GM12892 (cell line): ENCODE measurements at regions not wholly inside any gene's neighbourhood (a gene's known extent, or its start where the extent isn't known, plus 50 kb on each side); places are given as distances from the start of the nearest gene placed in this dataset.

Experiments used
- POLR2A ChIP-seq: IDR thresholded peaks from 2 replicates; pipeline ENCODE4 v1.6.1; 2011; ENCODE audit warnings: low read depth, low read length, control low read depth
- POLR2AphosphoS5 ChIP-seq: IDR thresholded peaks from 2 replicates; pipeline ENCODE4 v1.6.1; 2011; ENCODE audit warnings: low read depth, low read length, control low read depth
- TAF1 ChIP-seq: IDR thresholded peaks from 2 replicates; pipeline ENCODE4 v1.6.1; 2011; ENCODE audit warnings: low read depth, mild to moderate bottlenecking, control low read depth, low read length, borderline replicate concordance

DNA sequence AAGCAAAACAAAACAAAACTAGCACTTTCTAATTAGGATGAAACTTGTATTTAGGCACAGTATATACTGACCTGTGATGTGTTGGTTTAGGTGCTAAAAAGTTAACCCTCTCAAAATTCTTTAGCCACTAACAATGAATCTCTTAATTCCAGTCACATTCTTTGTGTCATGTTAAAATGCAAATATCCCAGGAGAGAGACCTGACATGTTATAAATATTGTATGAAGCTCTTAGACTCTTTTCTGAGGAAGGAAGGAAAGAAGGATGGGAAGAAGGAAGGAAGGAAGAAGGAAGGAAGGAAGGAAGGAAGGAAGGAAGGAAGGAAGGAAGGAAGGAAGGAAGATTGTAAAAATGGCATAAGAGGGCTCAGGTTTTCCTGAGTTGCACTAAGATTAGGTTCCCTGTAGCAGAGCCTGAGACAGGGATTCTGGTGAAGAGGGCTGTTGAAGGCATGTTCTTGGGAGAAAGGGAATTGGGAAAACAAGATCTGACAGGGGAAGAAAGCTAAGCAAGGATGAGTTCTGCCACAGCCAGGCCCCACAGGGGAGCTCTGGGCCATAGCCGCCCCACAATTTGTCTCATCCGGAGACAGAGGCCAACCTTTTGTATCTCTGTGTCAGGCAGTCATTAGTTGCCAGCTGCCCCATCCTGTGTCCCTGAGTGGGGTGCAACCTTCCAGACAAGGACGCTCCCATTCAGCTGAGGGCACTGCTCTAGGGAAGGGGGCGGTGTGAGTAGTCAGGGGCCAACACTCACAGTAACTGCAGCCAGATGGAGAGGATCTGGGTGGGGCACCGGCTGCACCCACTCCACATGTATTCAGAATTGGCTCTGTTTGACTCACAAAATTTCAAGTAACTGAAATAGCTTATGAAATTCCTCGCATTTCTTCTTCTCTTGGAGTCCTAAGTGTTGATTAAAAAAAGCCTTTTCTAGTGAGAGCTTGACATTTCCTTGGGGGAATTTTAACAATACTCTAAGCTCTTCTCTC lies 189.3 kb upstream of the ARG1 start:
- TF ChIP-seq POLR2A: no peak
- TF ChIP-seq TAF1: no peak
- TF ChIP-seq POLR2AphosphoS5: no peak
